ENCODE measurements at regions not wholly inside any gene's neighbourhood (a gene's known extent, or its start where the extent isn't known, plus 50 kb on each side); places are given as distances from the start of the nearest gene placed in this dataset. TPM values are rescaled to one million over a fixed set of nuclear protein-coding genes. Genes with fewer than 3 reads are reported as not detected.

Small RNA genes lying in the stretch of these regions (small RNA-seq; reads per million reads assigned to genes)
- gene RF00019 (ENCODE audit: insufficient read length, low read depth, low replicate concordance) (not detected), gene RF00413 (ENCODE audit: insufficient read length, low read depth, low replicate concordance) (not detected)

All from BJ (cell line).